GM18951 (cell line): ENCODE measurements at regions not wholly inside any gene's neighbourhood (a gene's known extent, or its start where the extent isn't known, plus 50 kb on each side); places are given as distances from the start of the nearest gene placed in this dataset.
"Not testable (repeated sequence)": the region's sequence is repeated elsewhere in the genome, so short reads cannot be mapped to it uniquely, and the experiment has no call there.

ENCODE experiments used
- POLR2A ChIP-seq: IDR thresholded peaks from 4 replicates; pipeline ENCODE4 v1.6.1; 2011; ENCODE audit warnings: mild to moderate bottlenecking; ENCODE audit not compliant: insufficient read length, insufficient read depth; ENCODE audit errors: extremely low read depth
- in situ Hi-C: fragments of 300-500 bp; cut with MboI; formaldehyde crosslinking; loops from one replicate; pipeline ENCODE4 v1.12.0; 2022; ENCODE audit warnings: low sequenced_read_pairs, mixed read lengths, inconsistent platforms; ENCODE audit not compliant: unreplicated experiment

GRCh38 chr18:59038295-59039039 lies 101.2 kb upstream of the SEC11C start:
- TF ChIP-seq POLR2A: no peak
- in situ Hi-C loops: no loop called here

- in situ Hi-C loops: not testable (repeated sequence)
Measured at GRCh38 chr18:59039040-59039320, 100.7 kb upstream of the SEC11C start.

- no peak for TF ChIP-seq POLR2A
- in situ Hi-C loops: no loop called here
Measured at GRCh38 chr18:59039449-59039848, 100.2 kb upstream of the SEC11C start.

- no peak for TF ChIP-seq POLR2A
- in situ Hi-C loops: no loop called here
Measured at GRCh38 chr18:59040770-59041148, 98.9 kb upstream of the SEC11C start.

- in situ Hi-C loops: no loop called here
- TF ChIP-seq POLR2A: no peak
Measured at GRCh38 chr18:59041296-59041695, 98.4 kb upstream of the SEC11C start.

- no peak for TF ChIP-seq POLR2A
- in situ Hi-C loops: no loop called here
Measured at GRCh38 chr18:59041819-59042815, 97.6 kb upstream of the SEC11C start.

GRCh38 chr18:59044855-59045254 lies 94.8 kb upstream of the SEC11C start:
- no peak for TF ChIP-seq POLR2A
- in situ Hi-C loops: no loop called here

- in situ Hi-C loops: no loop called here
- no peak for TF ChIP-seq POLR2A
Measured at GRCh38 chr18:59047321-59048047, 92.2 kb upstream of the SEC11C start.

GRCh38 chr18:59048048-59048363 lies 91.7 kb upstream of the SEC11C start:
- in situ Hi-C loops: no loop called here
- TF ChIP-seq POLR2A: no peak

GRCh38 chr18:59048378-59048777 lies 91.3 kb upstream of the SEC11C start:
- no peak for TF ChIP-seq POLR2A
- in situ Hi-C loops: no loop called here

GRCh38 chr18:59049721-59050660 lies 89.7 kb upstream of the SEC11C start:
- in situ Hi-C loops: loop anchor here (25.0 kb wide), 1 partner anchor 563 kb away; no protein-coding TSS in a partner anchor
- no peak for TF ChIP-seq POLR2A

GRCh38 chr18:59050661-59051057 lies 89.0 kb upstream of the SEC11C start:
- in situ Hi-C loops: loop anchor here (25.0 kb wide), 1 partner anchor 563 kb away; no protein-coding TSS in a partner anchor
- TF ChIP-seq POLR2A: no peak

GRCh38 chr18:59051470-59052165 lies 88.1 kb upstream of the SEC11C start:
- in situ Hi-C loops: loop anchor here (25.0 kb wide), 1 partner anchor 564 kb away; no protein-coding TSS in a partner anchor
- TF ChIP-seq POLR2A: no peak
